SK-N-MC (cell line): ENCODE measurements at regions not wholly inside any gene's neighbourhood (a gene's known extent, or its start where the extent isn't known, plus 50 kb on each side); places are given as distances from the start of the nearest gene placed in this dataset.
"Not testable (repeated sequence)": the region's sequence is repeated elsewhere in the genome, so short reads cannot be mapped to it uniquely, and the experiment has no call there.

ENCODE experiments used
- EZH2 ChIP-seq: fragments of 200-600 bp; sonication (generic); IDR thresholded peaks from one replicate; pipeline ENCODE4 v1.6.1; 2017; ENCODE audit warnings: antibody characterized with exemption
- FOXP2 ChIP-seq: optimal IDR thresholded peaks from 2 replicates; pipeline ENCODE3; 2011; ENCODE audit warnings: mild to moderate bottlenecking, moderate library complexity; ENCODE audit not compliant: insufficient read depth; ENCODE audit errors: extremely low read length, control extremely low read depth
- POLR2AphosphoS5 ChIP-seq: IDR thresholded peaks from 2 replicates; pipeline ENCODE4 v1.6.1; 2012; ENCODE audit warnings: mild to moderate bottlenecking, low read depth, low read length, borderline replicate concordance

- not testable (repeated sequence) for TF ChIP-seq POLR2AphosphoS5, EZH2, FOXP2
Measured at GRCh38 chr4:3596957-3597733, 64.9 kb upstream of the LRPAP1 start.
